Tibial nerve (tissue), 3 donors: ENCODE measurements at regions not wholly inside any gene's neighbourhood (a gene's known extent, or its start where the extent isn't known, plus 50 kb on each side); places are given as distances from the start of the nearest gene placed in this dataset.

Experiments used
- POLR2A ChIP-seq, 2 donors: fragments of 450-650 bp; IDR thresholded peaks; one replicate each; pipeline ENCODE4 v1.6.1; 2017; ENCODE audit warnings: antibody characterized with exemption in 2 of 2, mild to moderate bottlenecking in 2 of 2, moderate library complexity in 2 of 2
- TF ChIP-seq, protein P1 (sequence below), 5 experiments: fragments of 200-600 bp in 3 of 5; fragments of 450-650 bp in 2 of 5; sonication (generic) in 3 of 5; IDR thresholded peaks; one replicate each; pipeline ENCODE4 v1.5.1; 2016 to 2019; ENCODE audit warnings: antibody characterized with exemption in 5 of 5, mild to moderate bottlenecking in 3 of 5, moderate library complexity in 2 of 5

DNA sequence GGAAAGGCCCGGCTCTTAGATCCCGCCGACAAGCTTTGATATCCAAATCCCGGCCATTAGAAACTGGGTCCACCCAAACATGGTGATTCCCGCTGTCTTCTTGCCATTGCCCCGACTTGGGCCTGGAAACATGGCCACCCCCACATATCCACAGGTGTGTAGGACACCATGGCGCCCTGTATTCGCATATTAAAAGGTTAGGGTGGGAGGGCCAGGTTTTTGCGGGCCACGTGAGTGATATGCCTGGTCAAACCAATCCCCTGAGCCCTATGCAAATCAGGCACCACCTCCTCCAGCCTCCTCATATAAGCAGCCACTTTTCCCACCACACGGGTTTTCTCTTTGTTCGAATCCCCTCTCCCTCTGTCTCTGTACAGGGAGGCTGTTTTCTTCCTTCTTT, 766.4 kb downstream of the UQCRFS1 start:
- TF ChIP-seq, protein P1, sequence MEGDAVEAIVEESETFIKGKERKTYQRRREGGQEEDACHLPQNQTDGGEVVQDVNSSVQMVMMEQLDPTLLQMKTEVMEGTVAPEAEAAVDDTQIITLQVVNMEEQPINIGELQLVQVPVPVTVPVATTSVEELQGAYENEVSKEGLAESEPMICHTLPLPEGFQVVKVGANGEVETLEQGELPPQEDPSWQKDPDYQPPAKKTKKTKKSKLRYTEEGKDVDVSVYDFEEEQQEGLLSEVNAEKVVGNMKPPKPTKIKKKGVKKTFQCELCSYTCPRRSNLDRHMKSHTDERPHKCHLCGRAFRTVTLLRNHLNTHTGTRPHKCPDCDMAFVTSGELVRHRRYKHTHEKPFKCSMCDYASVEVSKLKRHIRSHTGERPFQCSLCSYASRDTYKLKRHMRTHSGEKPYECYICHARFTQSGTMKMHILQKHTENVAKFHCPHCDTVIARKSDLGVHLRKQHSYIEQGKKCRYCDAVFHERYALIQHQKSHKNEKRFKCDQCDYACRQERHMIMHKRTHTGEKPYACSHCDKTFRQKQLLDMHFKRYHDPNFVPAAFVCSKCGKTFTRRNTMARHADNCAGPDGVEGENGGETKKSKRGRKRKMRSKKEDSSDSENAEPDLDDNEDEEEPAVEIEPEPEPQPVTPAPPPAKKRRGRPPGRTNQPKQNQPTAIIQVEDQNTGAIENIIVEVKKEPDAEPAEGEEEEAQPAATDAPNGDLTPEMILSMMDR (IDR thresholded peaks at IDR 0.05) = no peak
- TF ChIP-seq POLR2A (IDR thresholded peaks at IDR 0.05) = no peak
